Ovary (tissue), 7 donors: ENCODE measurements at regions not wholly inside any gene's neighbourhood (a gene's known extent, or its start where the extent isn't known, plus 50 kb on each side); places are given as distances from the start of the nearest gene placed in this dataset.

ENCODE experiments used
- DNase-seq, 5 donors: peaks; one replicate each; pipeline ENCODE4 v3.0.0-alpha.2; 2019 to 2020
- H3K27ac ChIP-seq, 2 donors: fragments of 200-600 bp; one replicate each; pipeline versions ENCODE4 v1.5.1 to v1.8.0; 2019 to 2022
- H3K27me3 ChIP-seq: fragments of 200-600 bp; one replicate; pipeline ENCODE4 v1.8.0; 2022
- H3K36me3 ChIP-seq: fragments of 200-600 bp; sonication (generic); one replicate; pipeline ENCODE4 v1.5.1; 2019
- H3K4me1 ChIP-seq: one replicate; pipeline ENCODE4 v1.8.1; 2013; ENCODE audit warnings: mild to moderate bottlenecking, moderate library complexity; ENCODE audit not compliant: insufficient read depth
- H3K4me3 ChIP-seq: fragments of 200-600 bp; sonication (generic); one replicate; pipeline ENCODE4 v1.5.1; 2017
- H3K9me3 ChIP-seq, 2 donors: fragments of 200-600 bp in 1 of 2; sonication (generic) in 1 of 2; one replicate each; pipeline versions ENCODE4 v1.5.1 to v1.8.1; 2013 to 2019; ENCODE audit warnings: mild to moderate bottlenecking in 1 of 2, moderate library complexity in 1 of 2
- EP300 ChIP-seq: sonication (generic); formaldehyde crosslinking; IDR thresholded peaks from one replicate; pipeline ENCODE4 v1.6.1; 2017; ENCODE audit warnings: antibody characterized with exemption
- POLR2A ChIP-seq: fragments of 450-650 bp; IDR thresholded peaks from one replicate; pipeline ENCODE4 v1.6.1; 2017; ENCODE audit warnings: antibody characterized with exemption, mild to moderate bottlenecking, moderate library complexity
- WGBS, 3 donors: extraction: QIAGEN DNeasy Blood & Tissue Kit in 1 of 3; methylation state at CpG; one replicate each; pipeline versions ENCODE4 v1.1.5 to v1.1.7; 2013 to 2017; 5-methylcytosine and 5-hydroxymethylcytosine counted together
- intact Hi-C, 4 donors: fragments of 100-400 bp; cut with DNase I; formaldehyde crosslinking; loops; one replicate each; pipeline versions ENCODE4 v1.11.0 to v1.15.1; 2022 to 2023
- TF ChIP-seq, protein P1 (sequence below), 3 donors: fragments of 450-650 bp in 2 of 3; fragments of 200-600 bp in 1 of 3; IDR thresholded peaks; one replicate each; pipeline versions ENCODE4 v1.5.1 to v1.8.0; 2016 to 2022; ENCODE audit warnings: antibody characterized with exemption in 3 of 3, mild to moderate bottlenecking in 1 of 3
- donor health status: DM: no; HTN: no; CAD: no; lungs with moderate emphysema.
- donor health status: DM: no; HTN: no; CAD: no.
- donor health status: Bipolar disorder and iron deficiency.
- donor health status: DM: no; HTN: no; CAD: no.
- donor health status: DM: yes; HTN: yes; CAD: no.

DNA sequence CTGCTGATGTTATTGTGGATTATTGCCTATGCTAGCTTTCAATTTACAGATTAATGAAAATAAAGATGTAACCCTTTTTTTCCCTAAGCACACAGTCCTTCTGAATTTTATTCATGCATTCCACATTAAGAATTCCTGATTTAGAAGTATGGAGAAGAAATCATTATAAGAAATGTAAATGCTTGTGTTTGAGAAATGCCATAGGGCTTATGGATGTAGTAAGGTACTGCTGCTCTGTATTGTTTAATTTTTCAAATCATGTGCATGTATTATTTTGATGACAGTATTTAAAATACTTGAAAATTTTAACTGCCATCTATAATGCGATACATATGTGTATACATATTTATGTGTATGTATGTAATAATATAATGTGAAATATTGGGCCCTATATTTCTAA, 167.1 kb upstream of the SOX5 start:
- no peak for TF ChIP-seq EP300
- TF ChIP-seq, protein P1, sequence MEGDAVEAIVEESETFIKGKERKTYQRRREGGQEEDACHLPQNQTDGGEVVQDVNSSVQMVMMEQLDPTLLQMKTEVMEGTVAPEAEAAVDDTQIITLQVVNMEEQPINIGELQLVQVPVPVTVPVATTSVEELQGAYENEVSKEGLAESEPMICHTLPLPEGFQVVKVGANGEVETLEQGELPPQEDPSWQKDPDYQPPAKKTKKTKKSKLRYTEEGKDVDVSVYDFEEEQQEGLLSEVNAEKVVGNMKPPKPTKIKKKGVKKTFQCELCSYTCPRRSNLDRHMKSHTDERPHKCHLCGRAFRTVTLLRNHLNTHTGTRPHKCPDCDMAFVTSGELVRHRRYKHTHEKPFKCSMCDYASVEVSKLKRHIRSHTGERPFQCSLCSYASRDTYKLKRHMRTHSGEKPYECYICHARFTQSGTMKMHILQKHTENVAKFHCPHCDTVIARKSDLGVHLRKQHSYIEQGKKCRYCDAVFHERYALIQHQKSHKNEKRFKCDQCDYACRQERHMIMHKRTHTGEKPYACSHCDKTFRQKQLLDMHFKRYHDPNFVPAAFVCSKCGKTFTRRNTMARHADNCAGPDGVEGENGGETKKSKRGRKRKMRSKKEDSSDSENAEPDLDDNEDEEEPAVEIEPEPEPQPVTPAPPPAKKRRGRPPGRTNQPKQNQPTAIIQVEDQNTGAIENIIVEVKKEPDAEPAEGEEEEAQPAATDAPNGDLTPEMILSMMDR (IDR thresholded peaks at IDR 0.05) = no peak
- Histone ChIP-seq H3K27ac (no peak overlapping the region), H3K4me3 (no peak overlapping the region), H3K36me3 (no peaks in the 10 kb centered on the region), H3K4me1 (peaks cover 1% of the 10 kb centered on the region), H3K9me3 (no peaks in the 10 kb centered on the region), H3K27me3 (no peaks in the 10 kb centered on the region)
- intact Hi-C loops = no loop called here
- no peak for DNase-seq
- WGBS, 3 donors = 45 to 52% (median 48%) methylated on average over 1 of the region's 1 CpG

DNA sequence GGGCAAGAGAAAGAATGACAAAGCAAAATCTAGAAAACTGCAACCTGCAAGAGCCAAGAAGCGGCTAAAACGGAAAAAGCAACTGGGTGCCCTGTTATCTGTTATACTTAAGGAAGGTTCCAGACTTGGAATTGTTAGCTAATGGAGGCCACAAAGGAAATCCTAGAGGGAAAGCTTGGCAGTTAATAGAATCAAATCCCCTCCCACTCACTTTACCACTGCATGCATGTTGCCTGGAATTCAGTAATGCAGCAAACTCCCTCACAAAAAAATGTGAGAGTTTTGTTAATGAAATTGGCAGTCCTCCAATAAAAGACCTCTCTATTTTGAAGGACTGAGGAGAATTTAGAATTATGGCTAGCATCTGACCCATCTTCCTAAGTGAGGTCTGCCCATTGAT, 164.2 kb upstream of the SOX5 start:
- no peak for TF ChIP-seq EP300
- TF ChIP-seq POLR2A = no peak
- TF ChIP-seq, protein P1 (IDR thresholded peaks at IDR 0.05) = no peak
- 76 to 86% (median 77%) methylated on average over 2 of the region's 2 CpGs for WGBS, 3 donors
- no peak overlapping the region for H3K27ac ChIP-seq
- no peaks in the 10 kb centered on the region for H3K4me1 ChIP-seq
- no peaks in the 10 kb centered on the region for H3K36me3 ChIP-seq
- no peaks in the 10 kb centered on the region for H3K9me3 ChIP-seq
- intact Hi-C loops = no loop called here
- H3K4me3 ChIP-seq = no peak overlapping the region
- no peak for DNase-seq
- no peaks in the 10 kb centered on the region for H3K27me3 ChIP-seq

DNA sequence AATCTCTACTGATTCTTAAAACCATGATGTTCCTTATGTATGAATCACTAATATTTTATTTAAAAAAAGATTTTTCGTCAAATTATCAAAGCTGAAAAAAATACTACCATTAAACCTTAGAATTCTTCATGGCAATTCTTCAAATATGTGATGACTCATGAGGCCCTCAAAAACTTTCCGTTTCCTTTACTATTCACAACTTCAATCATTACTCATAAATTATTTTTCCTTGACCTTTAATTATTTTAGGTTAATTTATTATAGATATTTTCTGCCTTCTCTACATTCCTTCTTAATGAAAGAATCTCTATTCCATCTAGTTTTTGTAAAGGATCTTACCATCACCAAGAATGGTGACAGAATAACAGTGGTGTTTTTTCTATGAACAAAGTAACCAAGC, 162.1 kb upstream of the SOX5 start:
- no peaks in the 10 kb centered on the region for H3K9me3 ChIP-seq
- intact Hi-C loops = no loop called here
- TF ChIP-seq EP300 (no peak), POLR2A (no peak)
- TF ChIP-seq, protein P1 (IDR thresholded peaks at IDR 0.05) = no peak

DNA sequence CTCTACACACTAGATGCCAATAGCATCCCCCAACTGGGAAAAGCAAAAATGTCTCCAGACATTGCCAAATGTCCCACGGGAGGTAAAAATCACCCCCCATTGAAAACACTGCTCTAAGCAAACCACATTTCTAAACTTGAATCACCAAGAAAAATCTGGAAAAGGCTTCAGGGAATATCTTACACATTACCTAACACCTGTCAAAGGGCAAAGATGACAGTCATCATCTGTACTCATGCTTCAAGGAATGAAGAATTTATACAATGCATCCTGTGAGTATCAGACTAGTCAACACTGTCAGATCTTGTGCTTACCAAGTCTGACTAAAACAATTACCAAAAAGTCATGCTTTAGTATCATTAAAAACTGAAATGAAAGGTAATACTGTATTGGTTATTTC, 161.6 kb upstream of the SOX5 start:
- Histone ChIP-seq H3K9me3 (no peaks in the 10 kb centered on the region), H3K4me3 (no peak overlapping the region), H3K36me3 (no peaks in the 10 kb centered on the region), H3K4me1 (no peaks in the 10 kb centered on the region), H3K27me3 (no peaks in the 10 kb centered on the region), H3K27ac (no peak overlapping the region)
- 86 to 100% (median 100%) methylated on average over 1 of the region's 1 CpG for WGBS, 3 donors
- TF ChIP-seq, protein P1 (IDR thresholded peaks at IDR 0.05) = no peak
- TF ChIP-seq EP300 (no peak), POLR2A (no peak)
- DNase-seq = no peak
- intact Hi-C loops = no loop called here

More for the DNA sequence above, 162.1 kb upstream of the SOX5 start:
- no peaks in the 10 kb centered on the region for H3K27me3 ChIP-seq
- H3K36me3 ChIP-seq = no peaks in the 10 kb centered on the region
- no peak overlapping the region for H3K27ac ChIP-seq
- 16 to 31% (median 17%) methylated on average over 2 of the region's 2 CpGs for WGBS, 3 donors
- H3K4me3 ChIP-seq = no peak overlapping the region
- DNase-seq = no peak
- H3K4me1 ChIP-seq = no peaks in the 10 kb centered on the region
